ENCODE measurements at regions not wholly inside any gene's neighbourhood (a gene's known extent, or its start where the extent isn't known, plus 50 kb on each side); places are given as distances from the start of the nearest gene placed in this dataset.
"Not testable (repeated sequence)": the region's sequence is repeated elsewhere in the genome, so short reads cannot be mapped to it uniquely, and the experiment has no call there.

DNA sequence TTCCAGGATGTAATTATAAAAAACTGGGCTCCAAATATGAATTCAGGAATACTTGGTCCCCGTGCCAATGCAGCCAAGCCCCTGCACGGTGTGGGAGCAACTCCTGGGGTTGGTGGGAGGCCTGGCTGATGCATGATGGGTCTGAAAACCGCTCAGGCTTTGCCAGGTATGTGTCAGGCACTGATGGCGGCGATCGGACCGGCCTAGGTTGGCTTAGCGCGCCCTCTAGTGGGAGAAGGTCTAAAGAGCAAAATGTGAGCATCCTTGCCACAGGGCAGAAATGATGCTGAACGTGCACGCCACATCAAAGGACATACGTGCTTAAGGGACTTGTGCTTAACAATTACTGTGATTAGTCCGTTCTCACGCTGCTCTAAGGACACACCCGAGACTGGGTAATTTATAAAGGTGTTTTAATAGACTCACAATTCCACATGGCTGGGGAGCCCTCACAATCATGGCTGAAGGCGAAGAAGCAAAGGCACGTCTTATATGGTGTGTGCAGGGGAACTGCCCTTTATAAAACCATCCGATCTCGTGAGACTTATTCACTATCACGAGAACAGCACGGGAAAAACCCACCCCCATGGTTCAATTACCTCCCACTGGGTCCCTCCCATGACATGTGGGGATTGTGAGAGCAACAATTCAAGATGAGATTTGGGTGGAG, 196.2 kb upstream of the PLGLB1 start:
- not testable (repeated sequence) for H3K4me3 ChIP-seq, H3K9me3 ChIP-seq, H3K27me3 ChIP-seq, H3K4me1 ChIP-seq, H3K27ac ChIP-seq, H3K36me3 ChIP-seq
- peak; percentile 78 for ATAC-seq
- 8% methylated on average over 3 of the region's 21 CpGs; no CpG with 5 or more reads in 1 of the 2 donors for WGBS, 2 donors (ENCODE audit: low coverage in 1 of 2)
- TF ChIP-seq, protein P1, sequence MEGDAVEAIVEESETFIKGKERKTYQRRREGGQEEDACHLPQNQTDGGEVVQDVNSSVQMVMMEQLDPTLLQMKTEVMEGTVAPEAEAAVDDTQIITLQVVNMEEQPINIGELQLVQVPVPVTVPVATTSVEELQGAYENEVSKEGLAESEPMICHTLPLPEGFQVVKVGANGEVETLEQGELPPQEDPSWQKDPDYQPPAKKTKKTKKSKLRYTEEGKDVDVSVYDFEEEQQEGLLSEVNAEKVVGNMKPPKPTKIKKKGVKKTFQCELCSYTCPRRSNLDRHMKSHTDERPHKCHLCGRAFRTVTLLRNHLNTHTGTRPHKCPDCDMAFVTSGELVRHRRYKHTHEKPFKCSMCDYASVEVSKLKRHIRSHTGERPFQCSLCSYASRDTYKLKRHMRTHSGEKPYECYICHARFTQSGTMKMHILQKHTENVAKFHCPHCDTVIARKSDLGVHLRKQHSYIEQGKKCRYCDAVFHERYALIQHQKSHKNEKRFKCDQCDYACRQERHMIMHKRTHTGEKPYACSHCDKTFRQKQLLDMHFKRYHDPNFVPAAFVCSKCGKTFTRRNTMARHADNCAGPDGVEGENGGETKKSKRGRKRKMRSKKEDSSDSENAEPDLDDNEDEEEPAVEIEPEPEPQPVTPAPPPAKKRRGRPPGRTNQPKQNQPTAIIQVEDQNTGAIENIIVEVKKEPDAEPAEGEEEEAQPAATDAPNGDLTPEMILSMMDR (IDR thresholded peaks at IDR 0.05), result peak in 2 of 4 experiments; percentile 19 to 54

DNA sequence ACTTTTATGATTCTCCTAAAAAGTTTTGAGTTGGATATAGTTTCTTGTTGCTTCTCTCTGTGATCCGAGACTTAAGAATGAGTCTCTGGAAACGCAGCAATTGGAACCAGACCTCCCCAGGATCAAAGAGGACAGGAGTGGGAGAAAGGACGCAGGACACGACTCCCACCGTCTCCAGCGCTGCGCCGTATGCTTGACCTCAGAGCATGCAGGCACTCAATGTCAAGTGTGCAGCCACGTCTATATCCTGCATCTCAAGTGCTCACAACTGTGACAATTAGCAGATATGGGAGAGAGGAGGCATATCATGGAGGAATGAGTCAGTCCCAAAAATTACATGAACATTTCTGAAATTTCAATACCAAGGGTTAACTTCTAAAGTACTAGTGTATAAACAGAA, 199.0 kb upstream of the PLGLB1 start:
- H3K4me3 ChIP-seq, ATAC-seq, H3K27ac ChIP-seq, H3K4me1 ChIP-seq, H3K27me3 ChIP-seq, H3K9me3 ChIP-seq, H3K36me3 ChIP-seq: not testable (repeated sequence)
- 76 to 90% methylated on average over 2 of the region's 9 CpGs for WGBS, 2 donors (ENCODE audit: low coverage in 1 of 2)

DNA sequence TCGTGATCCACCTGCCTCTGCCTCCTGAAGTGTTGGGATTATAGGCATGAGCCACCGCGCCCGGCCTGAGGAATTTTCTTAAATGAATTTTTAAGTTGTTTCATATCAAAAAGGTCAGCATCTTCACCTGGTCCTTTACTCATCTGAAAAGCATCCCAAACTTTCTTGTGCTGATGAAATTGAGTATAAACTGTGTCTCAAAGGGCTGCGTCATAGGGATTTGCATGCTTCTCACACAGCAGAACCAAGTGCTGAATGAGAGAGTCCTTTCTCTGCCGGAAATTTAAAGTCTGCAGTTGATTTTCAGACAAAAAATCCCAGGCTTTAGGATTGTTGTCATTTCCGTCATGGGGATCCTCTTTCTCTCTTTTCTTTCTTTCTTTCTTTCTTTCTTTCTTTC, 200.5 kb upstream of the PLGLB1 start:
- H3K27ac ChIP-seq, ATAC-seq, H3K36me3 ChIP-seq, H3K9me3 ChIP-seq, H3K27me3 ChIP-seq, H3K4me1 ChIP-seq, H3K4me3 ChIP-seq: not testable (repeated sequence)
- WGBS, 2 donors (ENCODE audit: low coverage in 1 of 2), result 85 to 100% methylated on average over 1 to 4 of the region's 7 CpGs

DNA sequence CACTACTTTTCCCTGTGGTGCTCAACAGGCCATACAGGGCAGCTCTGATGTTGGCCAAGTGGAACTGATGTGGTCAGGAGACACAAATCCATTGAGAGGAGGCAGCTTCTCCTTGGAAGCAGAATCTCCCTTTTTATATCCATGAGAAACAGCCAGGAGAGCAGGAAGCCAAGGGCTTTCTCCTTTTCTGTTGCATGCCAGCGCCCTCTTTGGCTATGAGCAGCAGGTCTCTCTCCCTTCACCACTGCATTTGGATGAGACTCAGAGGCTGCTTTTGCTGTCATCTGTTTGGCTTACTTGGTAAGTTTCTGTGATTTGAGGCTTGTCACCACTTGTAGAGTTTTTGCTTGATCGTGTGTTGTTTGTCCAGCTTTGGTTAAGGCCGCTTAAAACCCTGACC, 202.2 kb upstream of the PLGLB1 start:
- not testable (repeated sequence) for H3K4me1 ChIP-seq, H3K27me3 ChIP-seq, ATAC-seq, H3K36me3 ChIP-seq, H3K4me3 ChIP-seq, H3K27ac ChIP-seq, H3K9me3 ChIP-seq
- WGBS, 2 donors (ENCODE audit: low coverage in 1 of 2), result no CpG with 5 or more reads among the region's 3 CpGs

DNA sequence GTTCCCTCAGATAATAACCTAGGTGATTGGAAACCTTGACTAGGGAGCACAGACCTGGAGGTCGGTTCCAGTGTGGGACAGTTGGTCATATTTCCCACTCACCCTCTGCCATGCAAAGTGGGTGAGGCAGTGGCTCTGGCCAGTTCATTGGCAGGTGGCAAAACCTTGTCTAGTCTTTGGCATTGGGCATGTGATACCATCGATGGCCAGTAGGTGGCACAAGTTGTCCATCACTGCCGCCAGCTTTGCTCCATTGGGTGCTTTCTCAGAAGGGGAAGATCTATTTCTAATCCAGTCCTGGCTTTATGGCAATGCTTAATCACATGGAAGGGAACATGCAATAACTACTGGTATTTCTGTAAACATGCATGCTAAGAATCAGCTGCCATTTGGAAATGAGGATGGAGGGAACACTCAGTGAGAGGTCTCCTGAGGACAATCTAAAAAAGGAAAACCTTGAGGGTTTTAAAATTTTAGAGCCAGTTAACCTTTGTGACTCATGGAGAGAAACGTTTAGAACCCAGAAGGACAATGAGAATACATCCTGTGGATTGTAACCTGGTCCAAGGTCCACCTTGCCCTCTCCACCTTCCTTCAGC, 207.5 kb upstream of the PLGLB1 start:
- H3K27ac ChIP-seq, result peak overlapping the region in 1 of 4 donors; percentile 41
- not testable (repeated sequence) for H3K27me3 ChIP-seq, H3K4me3 ChIP-seq, H3K9me3 ChIP-seq, H3K36me3 ChIP-seq
- ATAC-seq, result peak; percentile 94
- peak; percentile 85 for TF ChIP-seq POLR2AphosphoS5 (IDR thresholded peaks at IDR 0.05)
- TF ChIP-seq, protein P1 (IDR thresholded peaks at IDR 0.05), result peak in 1 of 4 experiments; percentile 54
- peaks cover 0 to 11% (median 0%) of the 10 kb centered on the region in 3 donors for H3K4me1 ChIP-seq
- WGBS, 2 donors (ENCODE audit: low coverage in 1 of 2), result 0% methylated on average over 1 of the region's 4 CpGs; no CpG with 5 or more reads in 1 of the 2 donors

DNA sequence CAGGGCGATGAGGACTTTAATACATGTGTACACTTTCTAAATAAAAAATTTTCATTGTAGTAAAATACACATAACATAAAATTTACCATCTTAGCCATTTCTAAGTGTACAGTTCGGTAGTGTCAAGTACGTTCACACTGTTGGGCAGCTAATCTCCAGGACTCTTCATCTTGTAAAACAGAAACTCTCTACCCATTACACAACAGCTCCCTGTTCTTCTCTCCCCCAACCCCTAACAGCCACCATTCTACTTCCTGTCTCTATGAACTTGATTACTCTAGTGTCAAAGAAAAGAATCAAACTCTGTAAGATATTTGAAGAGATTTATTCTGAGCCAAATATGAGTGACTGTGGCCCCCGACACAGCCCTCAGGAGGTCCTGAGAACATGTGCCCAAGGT, 208.3 kb upstream of the PLGLB1 start:
- H3K9me3 ChIP-seq, H3K27me3 ChIP-seq, ATAC-seq, H3K4me3 ChIP-seq, H3K36me3 ChIP-seq: not testable (repeated sequence)
- peak overlapping the region in 1 of 4 donors; percentile 41 for H3K27ac ChIP-seq
- WGBS, 2 donors (ENCODE audit: low coverage in 1 of 2), result no CpG with 5 or more reads among the region's 4 CpGs
- peaks cover 0 to 11% (median 0%) of the 10 kb centered on the region in 3 donors for H3K4me1 ChIP-seq

DNA sequence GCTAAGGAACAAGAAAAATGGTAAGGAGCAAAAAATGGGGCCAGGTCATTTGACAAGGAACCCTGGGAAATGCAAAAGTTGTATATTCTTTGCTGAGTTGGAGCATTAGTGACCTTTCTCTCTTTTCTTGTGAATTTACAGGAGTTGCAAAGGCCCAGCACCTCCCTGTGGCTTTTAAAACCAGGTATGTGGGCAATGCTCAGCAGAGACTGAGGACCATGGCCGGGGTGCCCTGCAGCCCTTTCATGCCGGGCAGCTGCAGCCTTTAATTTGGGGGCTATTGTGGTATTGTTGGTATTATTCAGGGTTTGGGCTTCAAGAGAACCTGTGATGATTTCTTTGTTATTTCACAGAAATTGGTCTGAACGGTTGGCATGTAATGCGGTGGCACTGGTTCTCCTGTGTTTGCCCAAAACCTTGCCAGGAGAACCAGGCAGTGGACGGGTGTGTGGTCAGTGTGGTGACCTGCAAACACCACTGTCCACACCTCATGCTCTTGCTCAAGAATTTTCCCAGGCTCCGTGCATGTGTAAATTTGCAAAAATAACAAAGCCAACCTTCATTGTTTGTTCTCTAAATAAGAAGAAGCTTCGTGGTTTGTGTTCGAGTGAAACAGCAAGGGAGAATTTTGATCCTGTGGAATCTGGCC, 213.8 kb upstream of the PLGLB1 start:
- no CpG with 5 or more reads among the region's 8 CpGs for WGBS, 2 donors (ENCODE audit: low coverage in 1 of 2)
- not testable (repeated sequence) for H3K4me1 ChIP-seq, H3K27me3 ChIP-seq, H3K27ac ChIP-seq, ATAC-seq, H3K4me3 ChIP-seq, H3K9me3 ChIP-seq, H3K36me3 ChIP-seq

DNA sequence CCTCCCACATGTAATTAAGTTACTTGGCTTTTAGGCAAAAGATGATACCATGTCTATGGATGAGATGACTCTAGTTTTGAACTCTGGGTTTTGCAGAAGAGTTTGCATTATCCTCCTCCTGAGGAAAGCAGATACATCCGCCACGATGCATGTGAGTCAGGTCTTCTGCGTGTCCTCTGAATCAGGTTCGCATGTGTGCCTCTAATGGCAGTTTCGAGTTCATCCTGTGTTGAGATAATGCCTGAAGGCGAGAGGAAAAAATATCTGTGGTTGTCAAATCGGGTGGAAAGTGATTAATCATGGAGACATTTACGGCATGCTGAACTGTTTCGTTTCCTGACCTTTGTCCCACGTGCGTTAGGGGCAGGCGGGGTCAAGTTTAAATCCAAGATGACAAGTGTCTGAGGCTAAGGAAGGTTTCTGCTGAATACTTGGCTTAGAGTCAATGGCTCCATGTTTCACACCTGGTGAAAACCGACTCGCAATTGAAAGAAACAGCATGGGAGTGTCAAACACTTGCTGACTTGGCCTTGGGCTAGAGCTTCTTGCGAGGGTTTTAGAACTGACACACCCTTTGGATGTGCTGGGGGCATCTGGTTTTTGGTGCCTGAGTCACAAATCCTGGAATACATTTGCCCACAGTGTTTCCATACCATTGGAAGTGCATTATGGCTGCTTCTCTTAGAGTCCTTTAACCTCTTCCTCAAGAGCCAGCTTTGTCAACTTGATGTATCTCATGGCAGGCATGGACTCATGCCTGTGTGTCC, 216.1 kb upstream of the PLGLB1 start:
- not testable (repeated sequence) for H3K9me3 ChIP-seq, H3K27me3 ChIP-seq, H3K4me3 ChIP-seq, H3K27ac ChIP-seq, ATAC-seq, H3K36me3 ChIP-seq, H3K4me1 ChIP-seq
- 66 to 81% methylated on average over 3 to 5 of the region's 15 CpGs for WGBS, 2 donors (ENCODE audit: low coverage in 1 of 2)

DNA sequence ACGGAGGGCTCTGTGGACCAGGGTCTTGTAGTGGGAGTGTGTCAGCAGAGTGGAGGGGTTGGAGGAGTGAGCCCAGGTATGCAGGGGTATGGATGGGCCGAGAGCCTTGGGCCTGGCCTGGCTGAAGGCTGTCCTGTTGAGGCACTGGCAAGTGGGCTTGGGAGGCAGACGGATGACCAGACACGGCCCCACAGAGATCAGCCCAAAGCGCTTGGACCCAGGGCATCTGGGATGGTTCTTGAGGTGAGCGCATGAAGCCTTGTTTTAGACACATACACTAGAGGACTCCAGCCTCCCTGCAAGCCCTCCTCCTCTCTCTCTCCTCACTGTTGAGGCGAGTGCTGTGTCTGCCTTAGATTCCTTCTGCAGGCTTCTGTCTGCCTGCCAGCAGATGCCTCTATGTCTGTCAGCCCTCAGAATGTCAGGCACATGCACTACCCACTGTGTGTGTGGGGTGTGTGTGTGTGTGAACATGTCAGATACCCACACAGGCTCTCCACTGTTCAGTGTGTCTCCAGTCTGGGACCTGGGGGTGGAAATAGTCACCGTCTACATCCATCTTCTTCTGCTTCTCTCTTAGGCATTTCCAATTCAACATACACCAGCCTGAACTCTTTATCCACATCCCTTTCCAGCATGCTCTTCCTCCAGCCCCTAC, 218.0 kb upstream of the PLGLB1 start:
- H3K9me3 ChIP-seq, H3K27ac ChIP-seq, ATAC-seq, H3K4me3 ChIP-seq, H3K36me3 ChIP-seq, H3K4me1 ChIP-seq, H3K27me3 ChIP-seq: not testable (repeated sequence)
- 83% methylated on average over 1 of the region's 8 CpGs; no CpG with 5 or more reads in 1 of the 2 donors for WGBS, 2 donors (ENCODE audit: low coverage in 1 of 2)

DNA sequence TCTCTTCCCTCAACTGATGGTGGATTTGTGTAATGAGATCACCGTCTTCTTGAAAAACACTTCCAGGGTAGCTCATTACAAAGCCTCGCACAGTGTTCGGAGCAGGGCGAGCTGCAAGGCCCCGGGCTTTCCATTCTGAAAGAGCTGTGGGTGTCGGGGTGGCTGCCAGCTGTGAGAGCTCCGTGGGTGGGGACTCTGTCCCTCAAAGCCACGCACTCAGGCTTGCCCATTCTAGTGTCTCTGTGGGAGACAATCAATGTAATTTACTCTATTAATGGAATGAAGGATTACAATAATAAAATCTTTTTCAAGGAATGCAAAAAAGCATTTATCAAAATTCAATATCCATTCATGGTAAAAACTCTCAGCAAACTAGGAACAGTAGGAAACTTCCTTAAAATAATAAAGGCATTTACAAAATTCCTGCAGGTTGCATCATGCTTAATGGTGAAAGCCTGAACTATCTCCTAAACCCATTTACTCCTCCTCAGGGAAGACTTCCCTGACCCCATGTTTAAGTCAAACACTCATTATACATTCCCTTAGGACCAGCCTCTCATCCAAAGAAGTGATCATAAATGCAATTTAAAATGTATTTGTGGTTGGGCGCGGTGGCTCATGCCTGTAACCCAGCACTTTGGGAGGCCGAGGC, 224.5 kb upstream of the PLGLB1 start:
- not testable (repeated sequence) for H3K27ac ChIP-seq, H3K36me3 ChIP-seq, ATAC-seq, H3K27me3 ChIP-seq, H3K4me3 ChIP-seq, H3K9me3 ChIP-seq, H3K4me1 ChIP-seq
- no CpG with 5 or more reads among the region's 11 CpGs for WGBS, 2 donors (ENCODE audit: low coverage in 1 of 2)
